ENCODE measurements at regions not wholly inside any gene's neighbourhood (a gene's known extent, or its start where the extent isn't known, plus 50 kb on each side); places are given as distances from the start of the nearest gene placed in this dataset.

GRCh38 chr17:34712481-34713195 lies 133.3 kb downstream of the TMEM132E start:
- DNase-seq (ENCODE audit: low read depth in 2 of 3, low spot score in 1 of 3), result no peak

- no peak for DNase-seq (ENCODE audit: low read depth in 2 of 3, low spot score in 1 of 3)
Measured at GRCh38 chr17:34711646-34712045, 132.3 kb downstream of the TMEM132E start.

GRCh38 chr17:34710226-34710625 lies 130.8 kb downstream of the TMEM132E start:
- no peak for DNase-seq (ENCODE audit: low read depth in 2 of 3, low spot score in 1 of 3)

- DNase-seq (ENCODE audit: low read depth in 2 of 3, low spot score in 1 of 3), result no peak
Measured at GRCh38 chr17:34709158-34709754, 129.9 kb downstream of the TMEM132E start.

- DNase-seq (ENCODE audit: low read depth in 2 of 3, low spot score in 1 of 3), result peak in 1 of 3 donors; percentile 2
Measured at GRCh38 chr17:34706029-34706428, 126.6 kb downstream of the TMEM132E start.

- DNase-seq (ENCODE audit: low read depth in 2 of 3, low spot score in 1 of 3), result peak in 2 of 3 donors; percentile 6 to 22
Measured at GRCh38 chr17:34703533-34703932, 124.2 kb downstream of the TMEM132E start.

- no peak for DNase-seq (ENCODE audit: low read depth in 2 of 3, low spot score in 1 of 3)
Measured at GRCh38 chr17:34699181-34699580, 119.8 kb downstream of the TMEM132E start.

- no peak for DNase-seq (ENCODE audit: low read depth in 2 of 3, low spot score in 1 of 3)
Measured at GRCh38 chr17:34692920-34693319, 113.5 kb downstream of the TMEM132E start.
